C4-2B (cell line): ENCODE measurements at regions not wholly inside any gene's neighbourhood (a gene's known extent, or its start where the extent isn't known, plus 50 kb on each side); places are given as distances from the start of the nearest gene placed in this dataset.

ENCODE experiments used
- H3K27ac ChIP-seq: fragments of 450-650 bp; 2 replicates; pipeline ENCODE4 v1.5.1; 2017
- ZFX ChIP-seq: fragments of 450-650 bp; IDR thresholded peaks from 2 replicates; pipeline ENCODE4 v1.6.1; 2017
- TF ChIP-seq, protein P1 (sequence below): fragments of 450-650 bp; conservative IDR thresholded peaks from 2 replicates; pipeline ENCODE4 v1.5.1; 2017; ENCODE audit warnings: mild to moderate bottlenecking

- no peak for TF ChIP-seq ZFX
- TF ChIP-seq, protein P1, sequence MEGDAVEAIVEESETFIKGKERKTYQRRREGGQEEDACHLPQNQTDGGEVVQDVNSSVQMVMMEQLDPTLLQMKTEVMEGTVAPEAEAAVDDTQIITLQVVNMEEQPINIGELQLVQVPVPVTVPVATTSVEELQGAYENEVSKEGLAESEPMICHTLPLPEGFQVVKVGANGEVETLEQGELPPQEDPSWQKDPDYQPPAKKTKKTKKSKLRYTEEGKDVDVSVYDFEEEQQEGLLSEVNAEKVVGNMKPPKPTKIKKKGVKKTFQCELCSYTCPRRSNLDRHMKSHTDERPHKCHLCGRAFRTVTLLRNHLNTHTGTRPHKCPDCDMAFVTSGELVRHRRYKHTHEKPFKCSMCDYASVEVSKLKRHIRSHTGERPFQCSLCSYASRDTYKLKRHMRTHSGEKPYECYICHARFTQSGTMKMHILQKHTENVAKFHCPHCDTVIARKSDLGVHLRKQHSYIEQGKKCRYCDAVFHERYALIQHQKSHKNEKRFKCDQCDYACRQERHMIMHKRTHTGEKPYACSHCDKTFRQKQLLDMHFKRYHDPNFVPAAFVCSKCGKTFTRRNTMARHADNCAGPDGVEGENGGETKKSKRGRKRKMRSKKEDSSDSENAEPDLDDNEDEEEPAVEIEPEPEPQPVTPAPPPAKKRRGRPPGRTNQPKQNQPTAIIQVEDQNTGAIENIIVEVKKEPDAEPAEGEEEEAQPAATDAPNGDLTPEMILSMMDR = no peak
- H3K27ac ChIP-seq = no peak overlapping the region
These were observed 289.7 kb upstream of the TMEM229A start for GRCh38 chr7:124322561-124322960.

DNA sequence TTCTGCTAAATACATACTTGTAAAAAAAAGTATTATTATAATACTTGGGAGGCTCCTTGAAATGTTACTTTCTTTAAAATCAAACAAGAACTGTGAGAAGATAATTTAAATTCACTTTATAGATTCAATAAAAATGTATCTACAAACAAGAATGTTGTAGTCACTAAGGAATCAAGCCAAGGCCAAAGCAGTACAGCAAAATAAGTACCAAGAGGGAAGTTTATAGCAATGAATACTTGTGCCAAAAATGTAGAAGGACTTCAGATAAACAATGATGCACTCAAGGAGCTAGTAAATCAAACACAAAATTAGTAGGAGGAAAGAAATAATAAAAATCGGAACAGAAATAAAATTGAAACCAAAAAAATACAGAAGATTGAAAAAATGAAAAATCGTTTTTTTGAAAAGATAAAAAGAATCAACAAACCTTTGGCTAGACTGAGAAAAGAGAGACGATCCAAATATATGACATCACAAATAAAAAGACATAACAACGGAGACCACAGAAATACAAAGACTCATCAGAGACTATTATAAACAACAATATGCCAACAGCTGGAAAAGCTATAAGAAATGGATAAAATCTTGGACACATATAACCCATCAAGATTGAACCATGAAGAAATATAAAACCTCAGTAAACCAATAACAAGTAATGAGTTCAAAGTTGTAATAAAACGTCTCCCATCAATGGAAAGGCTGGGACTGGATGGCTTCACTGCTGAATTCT is 286.0 kb upstream of the TMEM229A start:
- TF ChIP-seq ZFX = no peak
- TF ChIP-seq, protein P1 = no peak
- no peak overlapping the region for H3K27ac ChIP-seq

DNA sequence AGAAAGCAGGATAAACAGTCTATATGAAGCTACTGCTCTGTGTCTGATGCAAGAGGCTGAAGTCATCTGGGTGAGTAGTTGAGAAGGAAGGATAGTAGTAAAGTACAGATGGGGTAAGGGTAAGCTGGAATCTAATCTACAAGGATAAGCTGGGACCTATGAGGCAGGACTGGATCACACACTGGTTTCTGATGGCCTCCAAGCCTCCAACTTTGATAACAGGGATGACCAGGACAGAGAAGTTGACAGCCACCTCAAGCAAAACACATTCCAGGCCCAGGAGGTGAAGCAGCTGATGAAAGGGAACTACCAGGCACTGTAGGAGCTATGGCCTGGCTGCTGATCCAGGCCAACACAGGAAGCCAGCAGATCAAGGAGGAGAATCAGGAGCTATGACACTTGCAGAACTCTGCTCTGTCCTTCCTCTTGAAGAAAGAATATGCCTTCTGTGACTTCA is 278.1 kb upstream of the TMEM229A start:
- H3K27ac ChIP-seq = no peak overlapping the region
- no peak for TF ChIP-seq ZFX
- TF ChIP-seq, protein P1 = no peak

DNA sequence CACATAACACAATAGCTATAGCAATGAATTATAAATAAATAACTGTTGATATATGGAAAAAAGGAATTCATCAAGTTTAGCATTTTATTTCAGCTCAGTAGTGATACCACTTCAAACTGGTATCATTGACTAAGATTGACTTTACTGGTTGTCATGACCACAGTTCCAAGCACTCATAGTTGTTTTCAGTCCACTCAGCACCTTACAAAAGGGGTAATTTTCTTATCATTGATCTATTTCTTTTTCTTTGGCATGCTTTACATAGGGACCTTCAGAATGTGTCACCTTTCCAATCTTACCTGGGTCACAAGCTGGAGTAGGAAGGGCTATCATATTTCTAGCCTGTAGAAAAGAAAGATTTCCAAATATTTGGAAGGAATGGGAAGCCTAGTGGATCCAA is 275.5 kb upstream of the TMEM229A start:
- H3K27ac ChIP-seq = no peak overlapping the region
- TF ChIP-seq, protein P1 = no peak
- no peak for TF ChIP-seq ZFX

DNA sequence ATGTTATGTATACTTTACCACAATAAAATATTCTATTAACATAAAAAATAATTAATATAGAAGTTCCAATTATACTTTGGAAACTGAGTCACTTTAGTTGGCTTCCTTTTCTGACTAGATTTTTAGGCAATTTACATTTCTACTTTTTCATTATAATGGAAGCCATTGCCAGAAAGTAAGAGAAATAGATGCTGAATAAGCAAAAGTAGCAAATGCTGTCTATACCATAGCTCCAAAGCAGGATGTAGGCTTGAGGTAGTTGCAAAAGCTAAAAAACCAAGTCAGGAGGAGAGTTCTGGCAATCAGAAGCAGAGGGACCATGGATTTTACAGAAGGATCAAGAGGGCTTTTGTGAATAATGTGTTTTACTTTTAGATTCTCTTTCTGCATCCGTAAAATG is 262.4 kb upstream of the TMEM229A start:
- TF ChIP-seq ZFX = no peak
- TF ChIP-seq, protein P1 = no peak
- no peak overlapping the region for H3K27ac ChIP-seq

DNA sequence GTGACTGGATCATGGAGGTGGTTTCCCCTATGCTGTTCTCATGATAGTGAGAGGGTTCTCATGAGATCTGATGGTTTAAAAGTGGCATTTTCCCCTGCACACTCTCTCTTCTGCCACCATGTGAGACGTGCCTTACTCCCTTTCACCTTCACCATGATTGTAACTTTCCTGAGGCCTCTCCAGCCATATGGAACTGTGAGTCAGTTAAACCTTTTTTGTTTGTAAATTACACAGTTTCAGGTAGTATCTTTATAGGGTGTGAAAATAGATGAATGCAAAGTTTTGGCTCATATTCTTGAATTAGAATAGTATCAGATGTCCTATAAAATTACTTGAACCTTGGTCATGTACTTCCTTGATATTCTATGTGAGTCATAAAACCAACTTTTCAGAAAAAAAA is 252.1 kb upstream of the TMEM229A start:
- no peak for TF ChIP-seq ZFX
- TF ChIP-seq, protein P1 = no peak
- H3K27ac ChIP-seq = no peak overlapping the region

- H3K27ac ChIP-seq = no peak overlapping the region
- TF ChIP-seq, protein P1 = peak; percentile 88
- TF ChIP-seq ZFX = no peak
These were observed 243.2 kb upstream of the TMEM229A start for GRCh38 chr7:124276005-124276622.
